Prostate gland (tissue), 2 donors: ENCODE measurements at regions not wholly inside any gene's neighbourhood (a gene's known extent, or its start where the extent isn't known, plus 50 kb on each side); places are given as distances from the start of the nearest gene placed in this dataset.

ENCODE experiments used
- DNase-seq: peaks from one replicate; pipeline ENCODE4 v3.0.0-alpha.2; 2019; ENCODE audit warnings: low spot score
- H3K27ac ChIP-seq, 2 donors: fragments of 200-600 bp; sonication (generic); 2 replicates each; pipeline ENCODE4 v1.5.1; 2017 to 2019
- H3K27me3 ChIP-seq: fragments of 200-600 bp; sonication (generic); replicated peaks from 2 replicates; pipeline ENCODE4 v1.5.1; 2019; ENCODE audit not compliant: insufficient read depth
- H3K36me3 ChIP-seq, 2 donors: fragments of 200-600 bp; sonication (generic); 1 replicate in 1 of 2; 2 replicates in 1 of 2; pipeline versions ENCODE4 v1.5.1 to v1.8.1; 2017 to 2019
- H3K4me1 ChIP-seq: fragments of 200-600 bp; sonication (generic); replicated peaks from 2 replicates; pipeline ENCODE4 v1.5.1; 2019
- H3K4me3 ChIP-seq, 2 donors: fragments of 200-600 bp; sonication (generic); 2 replicates each; pipeline ENCODE4 v1.5.1; 2017 to 2019
- H3K9me3 ChIP-seq: fragments of 200-600 bp; sonication (generic); 2 replicates; pipeline ENCODE4 v1.5.1; 2017
- CTCF ChIP-seq, 4 experiments: fragments of 200-600 bp in 2 of 4; fragments of 450-650 bp in 2 of 4; sonication (generic) in 2 of 4; IDR thresholded peaks; 1 replicate in 3 of 4; 2 replicates in 1 of 4; pipeline ENCODE4 v1.5.1; 2016 to 2019; ENCODE audit warnings: antibody characterized with exemption in 4 of 4, mild to moderate bottlenecking in 2 of 4, moderate library complexity in 2 of 4
- POLR2A ChIP-seq: fragments of 450-650 bp; IDR thresholded peaks from one replicate; pipeline ENCODE4 v1.6.1; 2016; ENCODE audit warnings: antibody characterized with exemption, mild to moderate bottlenecking
- POLR2AphosphoS5 ChIP-seq: sonication (generic); formaldehyde crosslinking; IDR thresholded peaks from one replicate; pipeline ENCODE4 v1.6.1; 2017; ENCODE audit warnings: antibody characterized with exemption
- WGBS: methylation state at CpG from one replicate; pipeline ENCODE4 v1.1.5; 2018; 5-methylcytosine and 5-hydroxymethylcytosine counted together
- intact Hi-C: fragments of 100-400 bp; cut with DNase I; formaldehyde crosslinking; loops from one replicate; pipeline ENCODE4 v1.14.2; 2022

DNA sequence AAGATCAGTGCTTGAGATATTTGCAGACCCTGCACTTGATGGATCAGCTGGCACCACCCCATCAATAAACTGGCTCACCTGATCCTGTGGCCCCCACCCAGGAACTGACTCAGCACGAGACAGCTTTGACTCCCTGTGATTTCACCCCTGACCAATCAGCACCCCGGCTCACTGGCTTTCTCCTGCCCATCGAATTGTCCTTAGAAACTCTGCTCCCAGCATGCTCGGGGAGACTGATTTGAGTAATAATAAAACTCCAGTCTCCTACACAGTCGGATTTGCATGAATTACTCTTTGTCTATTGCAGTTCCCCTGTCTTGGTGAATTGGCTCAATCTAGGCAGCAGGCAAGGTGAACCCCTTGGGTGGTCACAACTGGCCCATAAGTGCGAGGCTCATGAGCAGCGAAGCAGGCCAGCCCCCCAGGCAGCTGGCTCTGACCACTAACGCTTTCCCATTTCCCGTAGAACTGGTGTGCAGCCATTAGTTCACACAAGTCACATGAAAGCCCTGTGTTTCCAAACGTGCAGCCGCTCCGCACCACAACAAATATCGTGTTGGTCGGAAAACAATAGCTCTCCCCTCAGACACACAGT, 79.6 kb downstream of the RSPH3 start:
- Histone ChIP-seq H3K27me3 (no peaks in the 10 kb centered on the region), H3K9me3 (no peaks in the 10 kb centered on the region), H3K4me3 (no peak overlapping the region), H3K36me3 (no peaks in the 10 kb centered on the region), H3K27ac (no peak overlapping the region), H3K4me1 (no peaks in the 10 kb centered on the region)
- TF ChIP-seq POLR2A, result no peak
- TF ChIP-seq POLR2AphosphoS5, result no peak
- intact Hi-C loops, result no loop called here
- DNase-seq, result no peak
- 87% methylated on average over 14 of the region's 14 CpGs for WGBS

DNA sequence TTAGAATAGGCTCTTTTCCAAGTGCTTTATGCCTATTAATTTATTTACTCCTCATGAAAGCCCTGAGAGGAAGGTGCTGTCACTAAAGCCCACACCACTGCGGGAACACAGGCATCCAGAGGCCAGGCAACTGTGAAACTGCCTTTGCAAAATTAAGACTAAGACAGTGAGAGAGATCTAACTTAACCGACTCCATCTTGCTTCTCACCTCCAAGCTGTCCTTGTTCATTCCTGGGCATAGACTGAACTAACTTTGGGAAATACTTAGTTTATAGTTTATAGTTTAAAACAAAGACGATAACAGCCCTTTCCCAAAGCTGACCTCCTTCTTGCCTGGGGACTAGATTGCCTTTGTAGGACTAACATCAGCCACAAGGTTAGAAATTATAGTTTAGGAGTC, 80.1 kb downstream of the RSPH3 start:
- Histone ChIP-seq H3K4me3 (no peak overlapping the region), H3K9me3 (no peaks in the 10 kb centered on the region), H3K27ac (no peak overlapping the region), H3K36me3 (no peaks in the 10 kb centered on the region), H3K4me1 (no peaks in the 10 kb centered on the region), H3K27me3 (no peaks in the 10 kb centered on the region)
- no peak for DNase-seq
- 68% methylated on average over 3 of the region's 3 CpGs for WGBS
- no peak for TF ChIP-seq POLR2AphosphoS5
- TF ChIP-seq CTCF (IDR thresholded peaks at IDR 0.05), result no peak
- no peak for TF ChIP-seq POLR2A
- intact Hi-C loops, result loop anchor here (5.0 kb wide), 2 partner anchors 52 to 213 kb away; no protein-coding TSS in a partner anchor

DNA sequence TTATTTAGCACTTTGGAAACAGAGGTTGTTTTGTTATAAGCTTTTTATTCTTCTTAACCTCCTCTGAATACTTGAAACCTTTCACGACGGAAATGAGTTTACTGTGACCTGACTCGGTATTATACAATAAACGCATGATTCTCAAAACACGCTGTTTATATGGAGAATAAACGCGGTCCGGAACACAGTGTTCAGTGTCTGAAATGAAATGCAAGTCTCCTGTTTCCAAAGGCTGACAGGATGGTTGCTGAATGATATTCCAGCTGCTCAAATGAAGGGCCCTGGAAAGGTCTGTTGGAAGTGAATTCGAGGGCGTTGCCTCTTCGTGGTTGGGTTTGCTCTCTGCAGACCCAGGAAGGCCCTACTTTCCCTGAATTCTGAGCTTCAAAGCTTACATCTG, 83.4 kb downstream of the RSPH3 start:
- H3K9me3 ChIP-seq, result no peaks in the 10 kb centered on the region
- TF ChIP-seq CTCF (IDR thresholded peaks at IDR 0.05), result no peak
- peak; percentile 64 for TF ChIP-seq POLR2AphosphoS5
- TF ChIP-seq POLR2A, result no peak
- no peaks in the 10 kb centered on the region for H3K4me1 ChIP-seq
- no peak for DNase-seq
- H3K36me3 ChIP-seq, result no peaks in the 10 kb centered on the region
- intact Hi-C loops, result loop anchor here (2.0 to 5.0 kb wide), 3 partner anchors 56 to 209 kb away; partner anchors contain the start of gene EZR
- H3K27me3 ChIP-seq, result no peaks in the 10 kb centered on the region
- 67% methylated on average over 11 of the region's 11 CpGs for WGBS
- H3K27ac ChIP-seq, result peak overlapping the region; percentile 55 to 60
- H3K4me3 ChIP-seq, result no peak overlapping the region

DNA sequence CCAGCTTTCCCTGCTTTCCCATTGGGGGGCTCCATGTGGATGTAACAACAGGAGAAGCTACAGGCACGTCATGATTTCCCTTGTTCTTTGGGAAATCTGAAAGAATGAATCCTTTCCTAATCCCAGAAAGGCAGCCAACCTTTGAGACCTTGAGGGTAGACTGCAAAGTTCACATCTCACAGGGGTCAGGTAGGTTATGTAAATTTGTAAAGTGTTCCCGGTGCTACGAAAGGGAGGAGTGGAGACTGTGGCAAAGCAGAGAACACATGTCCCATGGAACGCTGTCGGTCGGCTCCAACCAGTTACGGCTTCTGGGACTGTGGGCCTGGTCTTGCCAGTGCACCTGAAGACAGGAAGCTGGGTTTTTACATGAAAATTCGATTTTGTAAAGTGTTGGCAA, 85.1 kb downstream of the RSPH3 start:
- H3K9me3 ChIP-seq, result no peaks in the 10 kb centered on the region
- no peaks in the 10 kb centered on the region for H3K36me3 ChIP-seq
- TF ChIP-seq POLR2A (no peak), CTCF (IDR thresholded peaks at IDR 0.05) (no peak), POLR2AphosphoS5 (no peak)
- no peaks in the 10 kb centered on the region for H3K27me3 ChIP-seq
- WGBS, result 90% methylated on average over 8 of the region's 8 CpGs
- H3K27ac ChIP-seq, result no peak overlapping the region
- no peak overlapping the region for H3K4me3 ChIP-seq
- DNase-seq, result no peak
- intact Hi-C loops, result loop anchor here (2.0 to 5.0 kb wide), 3 partner anchors 44 to 208 kb away; no protein-coding TSS in a partner anchor
- H3K4me1 ChIP-seq, result no peaks in the 10 kb centered on the region

DNA sequence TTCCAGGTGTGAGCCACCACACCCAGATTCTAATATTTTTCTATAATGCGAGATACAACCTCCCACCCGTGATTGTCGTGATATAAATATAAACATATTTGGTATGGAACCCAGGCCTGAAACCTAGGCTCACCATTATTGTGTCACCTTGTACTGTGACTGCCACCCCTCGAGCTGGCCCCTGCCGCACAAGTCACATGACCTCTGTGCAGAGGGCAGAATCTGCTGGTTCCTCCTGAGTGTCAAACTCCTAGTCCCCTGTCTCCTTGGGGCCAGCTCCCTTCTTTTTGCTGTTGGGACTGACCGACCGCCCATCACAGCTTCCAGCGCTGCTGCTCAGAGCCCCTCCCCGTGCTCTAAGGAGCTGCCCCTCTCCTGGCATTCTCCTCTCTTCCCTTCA, 86.4 kb downstream of the RSPH3 start:
- 87% methylated on average over 9 of the region's 9 CpGs for WGBS
- intact Hi-C loops, result no loop called here
- Histone ChIP-seq H3K9me3 (no peaks in the 10 kb centered on the region), H3K4me1 (no peaks in the 10 kb centered on the region), H3K36me3 (no peaks in the 10 kb centered on the region), H3K27me3 (no peaks in the 10 kb centered on the region), H3K27ac (no peak overlapping the region), H3K4me3 (no peak overlapping the region)
- no peak for TF ChIP-seq POLR2A
- TF ChIP-seq CTCF (IDR thresholded peaks at IDR 0.05), result no peak
- TF ChIP-seq POLR2AphosphoS5, result no peak
- no peak for DNase-seq
